ENCODE measurements at regions not wholly inside any gene's neighbourhood (a gene's known extent, or its start where the extent isn't known, plus 50 kb on each side); places are given as distances from the start of the nearest gene placed in this dataset.

GRCh38 chr7:10360050-10360449 is 613.6 kb upstream of the PHF14 start:
- H3K4me2 ChIP-seq (ENCODE audit: low read depth, low read length): no peak overlapping the region
- DNase-seq (no peak), ATAC-seq (ENCODE audit: low read depth) (no peak)
- no peaks in the 10 kb centered on the region for H4K20me1 ChIP-seq (ENCODE audit: insufficient read depth, low read length)
- no peak overlapping the region for H2BK20ac ChIP-seq (ENCODE audit: low read depth, low read length)
- no peak overlapping the region for H2AK5ac ChIP-seq (ENCODE audit: low read depth, low read length)
- H3K56ac ChIP-seq (ENCODE audit: extremely low read depth, insufficient read depth, low read length): no peak overlapping the region
- H3K9ac ChIP-seq (ENCODE audit: low read depth, low read length): no peak overlapping the region
- H3K4ac ChIP-seq (ENCODE audit: low read depth, low read length): no peak overlapping the region
- H3K9me3 ChIP-seq (ENCODE audit: control insufficient read depth, insufficient read depth, low read length): peaks cover 26% of the 10 kb centered on the region
- no peaks in the 10 kb centered on the region for H3K9me1 ChIP-seq (ENCODE audit: insufficient read depth, low read length)
- H3K27me3 ChIP-seq (ENCODE audit: control insufficient read depth, insufficient read depth, low read length): no peaks in the 10 kb centered on the region
- in situ Hi-C loops (cut with MboI; ENCODE audit: low sequenced_read_pairs) (no loop called here), intact Hi-C loops (cut with micrococcal nuclease) (no loop called here), dilution Hi-C loops (cut with HindIII; ENCODE audit: low sequenced_read_pairs, unreplicated experiment) (no loop called here)
- H4K5ac ChIP-seq (ENCODE audit: low read depth, low read length): no peak overlapping the region
- ChIA-PET POLR2A (ENCODE audit: unreplicated experiment) (no interaction called here), CTCF (no interaction called here)
- no peaks in the 10 kb centered on the region for H3K4me1 ChIP-seq (ENCODE audit: control insufficient read depth, insufficient read depth, low read length)
- no peak overlapping the region for H3K27ac ChIP-seq (ENCODE audit: insufficient read depth, low read length)
- no peak overlapping the region for H4K91ac ChIP-seq (ENCODE audit: insufficient read depth, low read depth, low read length)
- no peak overlapping the region for H2BK120ac ChIP-seq (ENCODE audit: low read depth, low read length)
- H2AFZ ChIP-seq (replicated peaks; ENCODE audit: low read length, poor library complexity): no peak overlapping the region
- H2BK5ac ChIP-seq (ENCODE audit: low read depth, low read length, poor library complexity, severe bottlenecking): no peak overlapping the region
- TF ChIP-seq FOS (IDR thresholded peaks at IDR 0.05; ENCODE audit: low read depth, low read length) (no peak), MXI1 (IDR thresholded peaks at IDR 0.05; ENCODE audit: borderline replicate concordance, low read depth, low read length) (no peak), POLR2A (IDR thresholded peaks at IDR 0.05; ENCODE audit: low read depth, low read length) (no peak), CHD1 (IDR thresholded peaks at IDR 0.05; ENCODE audit: low read depth, low read length) (no peak), MAFK (IDR thresholded peaks at IDR 0.05; ENCODE audit: low read depth, low read length) (no peak), MAZ (IDR thresholded peaks at IDR 0.05; ENCODE audit: borderline replicate concordance, low read depth, low read length) (no peak), SMC3 (IDR thresholded peaks at IDR 0.05; ENCODE audit: low read depth, low read length) (no peak), BHLHE40 (IDR thresholded peaks at IDR 0.05; ENCODE audit: low read depth, low read length) (no peak), CEBPB (IDR thresholded peaks at IDR 0.05; ENCODE audit: low read depth, low read length) (no peak), RCOR1 (IDR thresholded peaks at IDR 0.05; ENCODE audit: insufficient replicate concordance, low read length) (no peak), RAD21 (IDR thresholded peaks at IDR 0.05; ENCODE audit: low read length) (no peak), NFE2L2 (IDR thresholded peaks at IDR 0.05; ENCODE audit: low read depth, low read length) (no peak), RFX5 (IDR thresholded peaks at IDR 0.05; ENCODE audit: low read depth, low read length) (no peak)
- TF ChIP-seq, protein P1, sequence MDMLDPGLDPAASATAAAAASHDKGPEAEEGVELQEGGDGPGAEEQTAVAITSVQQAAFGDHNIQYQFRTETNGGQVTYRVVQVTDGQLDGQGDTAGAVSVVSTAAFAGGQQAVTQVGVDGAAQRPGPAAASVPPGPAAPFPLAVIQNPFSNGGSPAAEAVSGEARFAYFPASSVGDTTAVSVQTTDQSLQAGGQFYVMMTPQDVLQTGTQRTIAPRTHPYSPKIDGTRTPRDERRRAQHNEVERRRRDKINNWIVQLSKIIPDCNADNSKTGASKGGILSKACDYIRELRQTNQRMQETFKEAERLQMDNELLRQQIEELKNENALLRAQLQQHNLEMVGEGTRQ (IDR thresholded peaks at IDR 0.05; ENCODE audit: low read depth, low read length): no peak
- TF ChIP-seq, protein P2, sequence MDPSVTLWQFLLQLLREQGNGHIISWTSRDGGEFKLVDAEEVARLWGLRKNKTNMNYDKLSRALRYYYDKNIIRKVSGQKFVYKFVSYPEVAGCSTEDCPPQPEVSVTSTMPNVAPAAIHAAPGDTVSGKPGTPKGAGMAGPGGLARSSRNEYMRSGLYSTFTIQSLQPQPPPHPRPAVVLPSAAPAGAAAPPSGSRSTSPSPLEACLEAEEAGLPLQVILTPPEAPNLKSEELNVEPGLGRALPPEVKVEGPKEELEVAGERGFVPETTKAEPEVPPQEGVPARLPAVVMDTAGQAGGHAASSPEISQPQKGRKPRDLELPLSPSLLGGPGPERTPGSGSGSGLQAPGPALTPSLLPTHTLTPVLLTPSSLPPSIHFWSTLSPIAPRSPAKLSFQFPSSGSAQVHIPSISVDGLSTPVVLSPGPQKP (IDR thresholded peaks at IDR 0.05; ENCODE audit: borderline replicate concordance, low read depth, low read length): no peak
- WGBS, 2 experiments (ENCODE audit: extremely low coverage in 2 of 2, insufficient read length in 1 of 2): 40% methylated on average over 1 of the region's 3 CpGs; no CpG with 5 or more reads in 1 of the 2 experiments
- no peak overlapping the region for H3K18ac ChIP-seq (ENCODE audit: low read depth, low read length)
- H3K4me3 ChIP-seq (ENCODE audit: insufficient read depth, low read depth, low read length): no peak overlapping the region
- no peak overlapping the region for H4K8ac ChIP-seq (ENCODE audit: low read depth in 2 of 2, low read length in 2 of 2)
- no peak overlapping the region for H3K23ac ChIP-seq (ENCODE audit: low read depth, low read length)
- no TSS peak for BruUV-seq (replicated peaks)
- no peak overlapping the region for H2AK9ac ChIP-seq (replicated peaks; ENCODE audit: low read depth, low read length, poor library complexity)
- no peaks in the 10 kb centered on the region for H3K79me1 ChIP-seq (ENCODE audit: low read depth in 1 of 2, low read length in 2 of 2)
- no peak overlapping the region for H2BK15ac ChIP-seq (ENCODE audit: low read depth, low read length)
- no peaks in the 10 kb centered on the region for H3K36me3 ChIP-seq (ENCODE audit: control insufficient read depth, insufficient read depth, low read length)
- H3K14ac ChIP-seq (replicated peaks; ENCODE audit: low read depth, low read length): no peak overlapping the region

Measured in IMR-90 (cell line).